HG03060 (cell line): ENCODE measurements at regions not wholly inside any gene's neighbourhood (a gene's known extent, or its start where the extent isn't known, plus 50 kb on each side); places are given as distances from the start of the nearest gene placed in this dataset.

Experiments used
- ATAC-seq: cut with Tn5 transposase; IDR thresholded peaks from one replicate; pipeline ENCODE4 v1.9.1; 2021; ENCODE audit warnings: low read depth, moderate number of reproducible peaks; ENCODE audit not compliant: unreplicated experiment

GRCh38 chr13:111039735-111040134, 75.4 kb upstream of the ARHGEF7 start:
- ATAC-seq: no peak

- ATAC-seq: no peak
Observed at GRCh38 chr13:111038887-111039286, 76.2 kb upstream of the ARHGEF7 start.

GRCh38 chr13:111037927-111038326, 77.2 kb upstream of the ARHGEF7 start:
- no peak for ATAC-seq

- ATAC-seq: no peak
Observed at GRCh38 chr13:111036665-111037064, 78.4 kb upstream of the ARHGEF7 start.

- ATAC-seq: no peak
Observed at GRCh38 chr13:111035861-111036260, 79.2 kb upstream of the ARHGEF7 start.

GRCh38 chr13:111034811-111035210, 80.3 kb upstream of the ARHGEF7 start:
- no peak for ATAC-seq

GRCh38 chr13:111033172-111034130, 81.7 kb upstream of the ARHGEF7 start:
- no peak for ATAC-seq

GRCh38 chr13:111031531-111031961, 83.6 kb upstream of the ARHGEF7 start:
- ATAC-seq: no peak

GRCh38 chr13:111029957-111030609, 85.0 kb upstream of the ARHGEF7 start:
- ATAC-seq: no peak

GRCh38 chr13:111027458-111028439, 87.4 kb upstream of the ARHGEF7 start:
- no peak for ATAC-seq

- no peak for ATAC-seq
Observed at GRCh38 chr13:111025310-111025709, 89.8 kb upstream of the ARHGEF7 start.

- no peak for ATAC-seq
Observed at GRCh38 chr13:111022886-111023285, 92.2 kb upstream of the ARHGEF7 start.

GRCh38 chr13:111022241-111022640, 92.9 kb upstream of the ARHGEF7 start:
- ATAC-seq: no peak

GRCh38 chr13:111021270-111021669, 93.8 kb upstream of the ARHGEF7 start:
- ATAC-seq: no peak

- no peak for ATAC-seq
Observed at GRCh38 chr13:111020546-111020945, 94.6 kb upstream of the ARHGEF7 start.

- no peak for ATAC-seq
Observed at GRCh38 chr13:111020021-111020420, 95.1 kb upstream of the ARHGEF7 start.

- no peak for ATAC-seq
Observed at GRCh38 chr13:111017755-111018459, 97.2 kb upstream of the ARHGEF7 start.

GRCh38 chr13:111013196-111013595, 98.3 kb upstream of the ANKRD10 start:
- no peak for ATAC-seq

- no peak for ATAC-seq
Observed at GRCh38 chr13:111011899-111012298, 97.0 kb upstream of the ANKRD10 start.

GRCh38 chr13:111008351-111008750, 93.5 kb upstream of the ANKRD10 start:
- ATAC-seq: no peak
